Mesendoderm (in vitro differentiated cells): ENCODE measurements at regions not wholly inside any gene's neighbourhood (a gene's known extent, or its start where the extent isn't known, plus 50 kb on each side); places are given as distances from the start of the nearest gene placed in this dataset.
A peak's percentile ranks its signal among the peaks of the same experiment; 100 is the strongest.

Source experiments
- DNase-seq: peaks from one replicate; pipeline ENCODE4 v3.0.0; 2013
- H2AK5ac ChIP-seq: 2 replicates; pipeline ENCODE4 v1.6.1; 2013; ENCODE audit warnings: low read length, inconsistent platforms
- H2BK120ac ChIP-seq: 2 replicates; pipeline ENCODE4 v1.6.1; 2013; ENCODE audit warnings: low read depth, mild to moderate bottlenecking, low read length, moderate library complexity, mixed read lengths
- H2BK15ac ChIP-seq: replicated peaks from 2 replicates; pipeline ENCODE4 v1.6.1; 2013; ENCODE audit warnings: low read depth, mild to moderate bottlenecking, moderate library complexity
- H2BK5ac ChIP-seq: 2 replicates; pipeline ENCODE4 v1.6.1; 2013; ENCODE audit warnings: low read length, inconsistent platforms
- H3K18ac ChIP-seq: 2 replicates; pipeline ENCODE4 v1.6.1; 2013; ENCODE audit warnings: mild to moderate bottlenecking, low read length, mixed read lengths
- H3K23ac ChIP-seq: one replicate; pipeline ENCODE4 v1.6.1; 2013; ENCODE audit warnings: low read length
- H3K27ac ChIP-seq: 2 replicates; pipeline ENCODE4 v1.5.1; 2013; ENCODE audit warnings: low read depth, mild to moderate bottlenecking, inconsistent platforms, low read length, moderate library complexity
- H3K27me3 ChIP-seq: 2 replicates; pipeline ENCODE4 v1.6.1; 2013; ENCODE audit warnings: low read length, control low read depth, mild to moderate bottlenecking, inconsistent platforms; ENCODE audit not compliant: insufficient read depth, poor library complexity
- H3K36me3 ChIP-seq: 2 replicates; pipeline ENCODE4 v1.6.1; 2013; ENCODE audit warnings: low read length, inconsistent platforms; ENCODE audit not compliant: control insufficient read depth, insufficient read depth
- H3K4ac ChIP-seq: one replicate; pipeline ENCODE4 v1.6.1; 2013; ENCODE audit warnings: low read depth, mild to moderate bottlenecking, low read length, moderate library complexity
- H3K4me1 ChIP-seq: 2 replicates; pipeline ENCODE4 v1.6.1; 2013; ENCODE audit warnings: low read depth, low read length, inconsistent platforms; ENCODE audit not compliant: control insufficient read depth
- H3K4me2 ChIP-seq: 2 replicates; pipeline ENCODE4 v1.6.1; 2013; ENCODE audit warnings: low read length
- H3K4me3 ChIP-seq: 2 replicates; pipeline ENCODE4 v1.5.1; 2013; ENCODE audit warnings: mild to moderate bottlenecking, low read length
- H3K56ac ChIP-seq: one replicate; pipeline ENCODE4 v1.6.1; 2013; ENCODE audit warnings: low read length
- H3K79me1 ChIP-seq: 2 replicates; pipeline ENCODE4 v1.6.1; 2013; ENCODE audit warnings: low read length, inconsistent platforms
- H3K79me2 ChIP-seq: 2 replicates; pipeline ENCODE4 v1.6.1; 2013; ENCODE audit warnings: mild to moderate bottlenecking, low read length; ENCODE audit not compliant: control insufficient read depth, insufficient read depth
- H3K9ac ChIP-seq: 2 replicates; pipeline ENCODE4 v1.6.1; 2013; ENCODE audit warnings: low read length, inconsistent platforms
- H4K5ac ChIP-seq: one replicate; pipeline ENCODE4 v1.6.1; 2013; ENCODE audit warnings: low read length
- H4K8ac ChIP-seq: one replicate; pipeline ENCODE4 v1.6.1; 2013; ENCODE audit warnings: low read depth, mild to moderate bottlenecking, control low read depth, low read length, moderate library complexity
- WGBS: extraction: QIAGEN DNeasy Blood & Tissue Kit; methylation state at CpG from one replicate; pipeline ENCODE4 v1.1.7; 2013; ENCODE audit warnings: low lambda C conversion rate, missing lambda C conversion rate; ENCODE audit not compliant: insufficient coverage; ENCODE audit errors: extremely low coverage; 5-methylcytosine and 5-hydroxymethylcytosine counted together

GRCh38 chr5:163596608-163597315 is 91.3 kb downstream of the MAT2B start:
- Histone ChIP-seq H2BK5ac (no peak overlapping the region), H3K56ac (no peak overlapping the region), H3K18ac (no peak overlapping the region), H3K79me2 (no peaks in the 10 kb centered on the region), H4K8ac (peak overlapping the region; percentile 28), H3K27ac (no peak overlapping the region), H2BK15ac (no peak overlapping the region), H2BK120ac (no peak overlapping the region), H3K36me3 (no peaks in the 10 kb centered on the region), H3K4me2 (no peak overlapping the region), H3K4me3 (no peak overlapping the region), H4K5ac (no peak overlapping the region), H2AK5ac (no peak overlapping the region), H3K4me1 (no peaks in the 10 kb centered on the region), H3K9ac (no peak overlapping the region), H3K23ac (no peak overlapping the region), H3K4ac (no peak overlapping the region), H3K79me1 (no peaks in the 10 kb centered on the region), H3K27me3 (no peaks in the 10 kb centered on the region)
- no CpG with 5 or more reads among the region's 5 CpGs for WGBS
- DNase-seq = peak; percentile 73

GRCh38 chr5:163604013-163604412 is 98.6 kb downstream of the MAT2B start:
- H3K27me3 ChIP-seq = no peaks in the 10 kb centered on the region
- H3K23ac ChIP-seq = no peak overlapping the region
- no peaks in the 10 kb centered on the region for H3K79me1 ChIP-seq
- no peak overlapping the region for H3K56ac ChIP-seq
- no peak overlapping the region for H3K4ac ChIP-seq
- H2BK120ac ChIP-seq = no peak overlapping the region
- no peak for DNase-seq
- no peak overlapping the region for H3K27ac ChIP-seq
- no peak overlapping the region for H2AK5ac ChIP-seq
- no peaks in the 10 kb centered on the region for H3K36me3 ChIP-seq
- no peaks in the 10 kb centered on the region for H3K79me2 ChIP-seq
- H3K18ac ChIP-seq = no peak overlapping the region
- H2BK5ac ChIP-seq = no peak overlapping the region
- H3K4me2 ChIP-seq = no peak overlapping the region
- H4K5ac ChIP-seq = no peak overlapping the region
- H4K8ac ChIP-seq = no peak overlapping the region
- no peak overlapping the region for H3K4me3 ChIP-seq
- H2BK15ac ChIP-seq = no peak overlapping the region
- no peaks in the 10 kb centered on the region for H3K4me1 ChIP-seq
- no peak overlapping the region for H3K9ac ChIP-seq
- no CpG with 5 or more reads among the region's 4 CpGs for WGBS

GRCh38 chr5:163607256-163607655 is 101.8 kb downstream of the MAT2B start:
- no peaks in the 10 kb centered on the region for H3K79me1 ChIP-seq
- no peak overlapping the region for H2BK120ac ChIP-seq
- H3K18ac ChIP-seq = no peak overlapping the region
- no peak overlapping the region for H3K4me3 ChIP-seq
- H3K27ac ChIP-seq = no peak overlapping the region
- H3K4me1 ChIP-seq = no peaks in the 10 kb centered on the region
- no peaks in the 10 kb centered on the region for H3K27me3 ChIP-seq
- WGBS = no CpG with 5 or more reads among the region's 4 CpGs
- H3K4ac ChIP-seq = no peak overlapping the region
- H3K56ac ChIP-seq = no peak overlapping the region
- no peak overlapping the region for H3K9ac ChIP-seq
- no peak for DNase-seq
- no peak overlapping the region for H2BK15ac ChIP-seq
- no peaks in the 10 kb centered on the region for H3K79me2 ChIP-seq
- H3K23ac ChIP-seq = no peak overlapping the region
- H2BK5ac ChIP-seq = no peak overlapping the region
- no peak overlapping the region for H4K5ac ChIP-seq
- no peak overlapping the region for H2AK5ac ChIP-seq
- no peaks in the 10 kb centered on the region for H3K36me3 ChIP-seq
- no peak overlapping the region for H3K4me2 ChIP-seq
- no peak overlapping the region for H4K8ac ChIP-seq

- DNase-seq = peak; percentile 45
- Histone ChIP-seq H3K18ac (no peak overlapping the region), H4K8ac (no peak overlapping the region), H3K56ac (no peak overlapping the region), H2AK5ac (no peak overlapping the region), H3K79me1 (no peaks in the 10 kb centered on the region), H3K9ac (no peak overlapping the region), H3K4me1 (no peaks in the 10 kb centered on the region), H3K4ac (no peak overlapping the region), H3K27ac (no peak overlapping the region), H3K23ac (no peak overlapping the region), H2BK120ac (no peak overlapping the region), H2BK15ac (no peak overlapping the region), H2BK5ac (no peak overlapping the region), H3K4me3 (no peak overlapping the region), H4K5ac (no peak overlapping the region), H3K36me3 (no peaks in the 10 kb centered on the region), H3K4me2 (no peak overlapping the region), H3K79me2 (no peaks in the 10 kb centered on the region), H3K27me3 (no peaks in the 10 kb centered on the region)
Observed at GRCh38 chr5:163608621-163609020, 103.2 kb downstream of the MAT2B start.

- no peaks in the 10 kb centered on the region for H3K4me1 ChIP-seq
- no CpG with 5 or more reads among the region's 1 CpG for WGBS
- no peak for DNase-seq
- no peak overlapping the region for H4K5ac ChIP-seq
- H3K23ac ChIP-seq = no peak overlapping the region
- H3K36me3 ChIP-seq = no peaks in the 10 kb centered on the region
- H3K4me2 ChIP-seq = no peak overlapping the region
- H3K27me3 ChIP-seq = no peaks in the 10 kb centered on the region
- no peak overlapping the region for H3K4me3 ChIP-seq
- H2BK15ac ChIP-seq = no peak overlapping the region
- H2BK5ac ChIP-seq = no peak overlapping the region
- no peak overlapping the region for H2AK5ac ChIP-seq
- no peak overlapping the region for H4K8ac ChIP-seq
- no peak overlapping the region for H3K27ac ChIP-seq
- no peak overlapping the region for H3K9ac ChIP-seq
- H3K56ac ChIP-seq = no peak overlapping the region
- no peaks in the 10 kb centered on the region for H3K79me2 ChIP-seq
- no peaks in the 10 kb centered on the region for H3K79me1 ChIP-seq
- H2BK120ac ChIP-seq = no peak overlapping the region
- no peak overlapping the region for H3K4ac ChIP-seq
- H3K18ac ChIP-seq = no peak overlapping the region
Observed at GRCh38 chr5:163609910-163610309, 104.5 kb downstream of the MAT2B start.
